Ishikawa (cell line): ENCODE measurements at regions not wholly inside any gene's neighbourhood (a gene's known extent, or its start where the extent isn't known, plus 50 kb on each side); places are given as distances from the start of the nearest gene placed in this dataset.

Experiments
- EP300 ChIP-seq: IDR thresholded peaks from 2 replicates; pipeline ENCODE4 v1.6.1; 2012; ENCODE audit warnings: borderline replicate concordance
- FOXM1 ChIP-seq: IDR thresholded peaks from 2 replicates; pipeline ENCODE4 v1.6.1; 2012; ENCODE audit warnings: low read depth, borderline replicate concordance
- NFIC ChIP-seq: IDR thresholded peaks from 2 replicates; pipeline ENCODE4 v1.6.1; 2012
- RAD21 ChIP-seq: IDR thresholded peaks from 2 replicates; pipeline ENCODE4 v1.6.1; 2012; ENCODE audit warnings: low read depth
- TCF12 ChIP-seq: IDR thresholded peaks from 2 replicates; pipeline ENCODE4 v1.6.1; 2012; ENCODE audit warnings: low read depth
- TEAD4 ChIP-seq: IDR thresholded peaks from 2 replicates; pipeline ENCODE4 v1.6.1; 2012
- YY1 ChIP-seq: IDR thresholded peaks from 2 replicates; pipeline ENCODE4 v1.6.1; 2012; ENCODE audit warnings: low read depth
- ZBTB7A ChIP-seq: IDR thresholded peaks from 2 replicates; pipeline ENCODE4 v1.6.1; 2012; ENCODE audit warnings: low read depth
- TF ChIP-seq, protein P1 (sequence below): IDR thresholded peaks from 2 replicates; pipeline ENCODE4 v1.6.1; 2012; ENCODE audit warnings: low read depth, mild to moderate bottlenecking
- TF ChIP-seq, protein P2 (sequence below): IDR thresholded peaks from 2 replicates; pipeline ENCODE4 v1.6.1; 2012

DNA sequence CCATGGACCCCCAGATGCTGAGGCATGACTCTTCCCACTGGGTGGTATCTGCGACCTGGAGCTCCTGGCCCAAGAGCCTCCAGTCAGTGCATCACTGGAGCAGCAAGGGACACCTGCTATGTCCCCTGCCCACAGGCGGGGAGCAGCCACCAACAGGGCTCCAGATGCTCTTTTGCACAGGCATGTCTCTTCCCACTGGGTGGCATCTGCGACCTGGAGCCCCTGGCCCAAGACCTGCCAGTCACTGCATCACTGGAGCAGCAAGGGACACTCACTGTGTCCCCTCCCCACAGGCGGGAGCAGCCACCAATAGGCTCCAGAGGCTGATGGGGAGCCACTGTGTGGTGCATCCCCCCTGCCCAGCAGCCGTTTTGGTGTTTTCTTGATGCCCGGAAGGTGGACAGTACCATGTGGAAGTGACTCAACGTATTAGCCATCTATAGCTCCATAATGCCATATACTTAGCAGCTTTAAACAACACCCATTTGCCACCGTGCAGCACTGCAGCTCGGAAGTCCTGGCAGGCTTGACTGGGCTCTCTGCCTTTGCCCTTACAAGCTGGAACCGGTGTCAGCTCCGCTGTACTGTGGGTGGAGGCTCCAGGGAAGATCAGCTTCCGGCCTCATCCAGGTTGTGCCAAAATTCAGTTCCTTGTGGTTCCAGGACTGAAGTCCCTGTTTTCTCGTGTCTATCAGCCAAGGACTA is 124.9 kb upstream of the CST7 start:
- no peak for TF ChIP-seq ZBTB7A
- TF ChIP-seq, protein P1, sequence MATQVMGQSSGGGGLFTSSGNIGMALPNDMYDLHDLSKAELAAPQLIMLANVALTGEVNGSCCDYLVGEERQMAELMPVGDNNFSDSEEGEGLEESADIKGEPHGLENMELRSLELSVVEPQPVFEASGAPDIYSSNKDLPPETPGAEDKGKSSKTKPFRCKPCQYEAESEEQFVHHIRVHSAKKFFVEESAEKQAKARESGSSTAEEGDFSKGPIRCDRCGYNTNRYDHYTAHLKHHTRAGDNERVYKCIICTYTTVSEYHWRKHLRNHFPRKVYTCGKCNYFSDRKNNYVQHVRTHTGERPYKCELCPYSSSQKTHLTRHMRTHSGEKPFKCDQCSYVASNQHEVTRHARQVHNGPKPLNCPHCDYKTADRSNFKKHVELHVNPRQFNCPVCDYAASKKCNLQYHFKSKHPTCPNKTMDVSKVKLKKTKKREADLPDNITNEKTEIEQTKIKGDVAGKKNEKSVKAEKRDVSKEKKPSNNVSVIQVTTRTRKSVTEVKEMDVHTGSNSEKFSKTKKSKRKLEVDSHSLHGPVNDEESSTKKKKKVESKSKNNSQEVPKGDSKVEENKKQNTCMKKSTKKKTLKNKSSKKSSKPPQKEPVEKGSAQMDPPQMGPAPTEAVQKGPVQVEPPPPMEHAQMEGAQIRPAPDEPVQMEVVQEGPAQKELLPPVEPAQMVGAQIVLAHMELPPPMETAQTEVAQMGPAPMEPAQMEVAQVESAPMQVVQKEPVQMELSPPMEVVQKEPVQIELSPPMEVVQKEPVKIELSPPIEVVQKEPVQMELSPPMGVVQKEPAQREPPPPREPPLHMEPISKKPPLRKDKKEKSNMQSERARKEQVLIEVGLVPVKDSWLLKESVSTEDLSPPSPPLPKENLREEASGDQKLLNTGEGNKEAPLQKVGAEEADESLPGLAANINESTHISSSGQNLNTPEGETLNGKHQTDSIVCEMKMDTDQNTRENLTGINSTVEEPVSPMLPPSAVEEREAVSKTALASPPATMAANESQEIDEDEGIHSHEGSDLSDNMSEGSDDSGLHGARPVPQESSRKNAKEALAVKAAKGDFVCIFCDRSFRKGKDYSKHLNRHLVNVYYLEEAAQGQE = no peak
- no peak for TF ChIP-seq FOXM1
- TF ChIP-seq, protein P2, sequence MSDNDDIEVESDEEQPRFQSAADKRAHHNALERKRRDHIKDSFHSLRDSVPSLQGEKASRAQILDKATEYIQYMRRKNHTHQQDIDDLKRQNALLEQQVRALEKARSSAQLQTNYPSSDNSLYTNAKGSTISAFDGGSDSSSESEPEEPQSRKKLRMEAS = no peak
- TF ChIP-seq TEAD4 = no peak
- TF ChIP-seq EP300 = no peak
- no peak for TF ChIP-seq RAD21
- no peak for TF ChIP-seq TCF12
- no peak for TF ChIP-seq NFIC
- TF ChIP-seq YY1 = no peak
